ENCODE measurements at regions not wholly inside any gene's neighbourhood (a gene's known extent, or its start where the extent isn't known, plus 50 kb on each side); places are given as distances from the start of the nearest gene placed in this dataset.

- Mint-ChIP-seq H3K36me3 (ENCODE audit: insufficient read depth, unreplicated experiment) (no peaks in the 10 kb centered on the region), H3K4me3 (ENCODE audit: unreplicated experiment) (no peak overlapping the region), H3K27ac (ENCODE audit: unreplicated experiment) (no peak overlapping the region), H3K27me3 (ENCODE audit: insufficient read depth, unreplicated experiment) (no peaks in the 10 kb centered on the region), H3K9me3 (ENCODE audit: unreplicated experiment) (no peaks in the 10 kb centered on the region), H3K4me1 (ENCODE audit: low read depth, unreplicated experiment) (no peaks in the 10 kb centered on the region)
- CTCF ChIA-PET, result no interaction called here
- Histone ChIP-seq H3K4me3 (ENCODE audit: low read depth, low read length) (no peak overlapping the region), H3K4me1 (no peaks in the 10 kb centered on the region), H3K27me3 (replicated peaks; ENCODE audit: control insufficient read depth, insufficient read depth, low read length) (no peaks in the 10 kb centered on the region), H3K36me3 (ENCODE audit: control insufficient read depth, insufficient read depth, low read length) (no peaks in the 10 kb centered on the region), H3K9me3 (no peaks in the 10 kb centered on the region)
- no peak for TF ChIP-seq CTCF (IDR thresholded peaks at IDR 0.05; ENCODE audit: insufficient read depth in 1 of 2, low read depth in 1 of 2, low read length in 1 of 2, severe bottlenecking in 1 of 2, unreplicated experiment in 1 of 2)
- no TSS peak for BruUV-seq (replicated peaks)
- POLR2A ChIA-PET, result no interaction called here
- DNase-seq, result no peak
- intact Hi-C loops (cut with micrococcal nuclease; ENCODE audit: unreplicated experiment), result no loop called here
Measured at GRCh38 chr9:17013010-17013409, 121.8 kb upstream of the CNTLN start.

- Mint-ChIP-seq H3K36me3 (ENCODE audit: insufficient read depth, unreplicated experiment) (no peaks in the 10 kb centered on the region), H3K27me3 (ENCODE audit: insufficient read depth, unreplicated experiment) (no peaks in the 10 kb centered on the region), H3K27ac (ENCODE audit: unreplicated experiment) (no peak overlapping the region), H3K9me3 (ENCODE audit: unreplicated experiment) (no peaks in the 10 kb centered on the region), H3K4me1 (ENCODE audit: low read depth, unreplicated experiment) (no peaks in the 10 kb centered on the region), H3K4me3 (ENCODE audit: unreplicated experiment) (no peak overlapping the region)
- CTCF ChIA-PET, result no interaction called here
- intact Hi-C loops (cut with micrococcal nuclease; ENCODE audit: unreplicated experiment), result no loop called here
- BruUV-seq (replicated peaks), result no TSS peak
- H3K27me3 ChIP-seq (replicated peaks; ENCODE audit: control insufficient read depth, insufficient read depth, low read length), result no peaks in the 10 kb centered on the region
- POLR2A ChIA-PET, result no interaction called here
- DNase-seq, result no peak
- no peaks in the 10 kb centered on the region for H3K36me3 ChIP-seq (ENCODE audit: control insufficient read depth, insufficient read depth, low read length)
- H3K4me3 ChIP-seq (ENCODE audit: low read depth, low read length), result no peak overlapping the region
- TF ChIP-seq CTCF (IDR thresholded peaks at IDR 0.05; ENCODE audit: insufficient read depth in 1 of 2, low read depth in 1 of 2, low read length in 1 of 2, severe bottlenecking in 1 of 2, unreplicated experiment in 1 of 2), result no peak
- no peaks in the 10 kb centered on the region for H3K4me1 ChIP-seq
- no peaks in the 10 kb centered on the region for H3K9me3 ChIP-seq
Measured at GRCh38 chr9:17011880-17012279, 123.0 kb upstream of the CNTLN start.

GRCh38 chr9:17009071-17009470, 125.8 kb upstream of the CNTLN start:
- Mint-ChIP-seq H3K36me3 (ENCODE audit: insufficient read depth, unreplicated experiment) (no peaks in the 10 kb centered on the region), H3K27ac (ENCODE audit: unreplicated experiment) (no peak overlapping the region), H3K4me3 (ENCODE audit: unreplicated experiment) (no peak overlapping the region), H3K4me1 (ENCODE audit: low read depth, unreplicated experiment) (no peaks in the 10 kb centered on the region), H3K9me3 (ENCODE audit: unreplicated experiment) (no peaks in the 10 kb centered on the region), H3K27me3 (ENCODE audit: insufficient read depth, unreplicated experiment) (no peaks in the 10 kb centered on the region)
- no peak for DNase-seq
- no peak overlapping the region for H3K4me3 ChIP-seq (ENCODE audit: low read depth, low read length)
- CTCF ChIA-PET, result no interaction called here
- no peaks in the 10 kb centered on the region for H3K9me3 ChIP-seq
- no peak for TF ChIP-seq CTCF (IDR thresholded peaks at IDR 0.05; ENCODE audit: insufficient read depth in 1 of 2, low read depth in 1 of 2, low read length in 1 of 2, severe bottlenecking in 1 of 2, unreplicated experiment in 1 of 2)
- H3K4me1 ChIP-seq, result no peaks in the 10 kb centered on the region
- no peaks in the 10 kb centered on the region for H3K27me3 ChIP-seq (replicated peaks; ENCODE audit: control insufficient read depth, insufficient read depth, low read length)
- no peaks in the 10 kb centered on the region for H3K36me3 ChIP-seq (ENCODE audit: control insufficient read depth, insufficient read depth, low read length)
- BruUV-seq (replicated peaks), result no TSS peak
- intact Hi-C loops (cut with micrococcal nuclease; ENCODE audit: unreplicated experiment), result no loop called here
- POLR2A ChIA-PET, result no interaction called here

Data from Caco-2 (cell line).